IMR-90 (cell line): ENCODE measurements at regions not wholly inside any gene's neighbourhood (a gene's known extent, or its start where the extent isn't known, plus 50 kb on each side); places are given as distances from the start of the nearest gene placed in this dataset.
"Not testable (repeated sequence)": the region's sequence is repeated elsewhere in the genome, so short reads cannot be mapped to it uniquely, and the experiment has no call there.

Experiments
- ATAC-seq: fragments of 200-7000 bp; cut with Tn5 transposase; 2 replicates; pipeline ENCODE4 v1.9.1; 2020; ENCODE audit warnings: low read depth, mild to moderate bottlenecking, moderate library complexity
- BruUV-seq: library from RNA; stranded (reverse); fragments of 400-500 nt; replicated peaks from 2 replicates; lab custom pipeline; 2021; lab: Mats Ljungman, UMichigan
- CTCF ChIA-PET: fragments of 300-600 bp; formaldehyde crosslinking; extraction: SDS; loops from one replicate; lab custom pipeline; 2021; ENCODE audit warnings: antibody characterized with exemption; lab: Yijun Ruan, JAX
- POLR2A ChIA-PET: fragments of 300-600 bp; sonication (Branson Sonifier 250); formaldehyde crosslinking; loops from one replicate; lab custom pipeline; 2022; ENCODE audit warnings: antibody characterized with exemption; ENCODE audit not compliant: unreplicated experiment; lab: Charles Lee
- DNase-seq: peaks from one replicate; pipeline ENCODE4 v3.0.0; 2013
- H2AFZ ChIP-seq: replicated peaks from 2 replicates; pipeline ENCODE3; 2013; ENCODE audit warnings: low read length, mild to moderate bottlenecking; ENCODE audit not compliant: poor library complexity
- H2AK5ac ChIP-seq: 2 replicates; pipeline ENCODE4 v1.6.1; 2013; ENCODE audit warnings: low read depth, low read length, inconsistent platforms
- H2AK9ac ChIP-seq: replicated peaks from 2 replicates; pipeline ENCODE3; 2013; ENCODE audit warnings: mild to moderate bottlenecking, low read depth, low read length, moderate library complexity; ENCODE audit not compliant: poor library complexity
- H2BK120ac ChIP-seq: 2 replicates; pipeline ENCODE4 v1.6.1; 2013; ENCODE audit warnings: low read depth, low read length, inconsistent platforms
- H2BK15ac ChIP-seq: 3 replicates; pipeline ENCODE4 v1.6.1; 2013; ENCODE audit warnings: low read depth, low read length, inconsistent platforms
- H2BK20ac ChIP-seq: 2 replicates; pipeline ENCODE4 v1.6.1; 2013; ENCODE audit warnings: low read depth, mild to moderate bottlenecking, inconsistent platforms, low read length, moderate library complexity
- H2BK5ac ChIP-seq: 2 replicates; pipeline ENCODE4 v1.6.1; 2013; ENCODE audit warnings: mild to moderate bottlenecking, low read depth, low read length, inconsistent platforms; ENCODE audit not compliant: poor library complexity, severe bottlenecking
- H3K14ac ChIP-seq: replicated peaks from 2 replicates; pipeline ENCODE4 v1.6.1; 2013; ENCODE audit warnings: low read depth, low read length, inconsistent platforms
- H3K18ac ChIP-seq: 2 replicates; pipeline ENCODE4 v1.6.1; 2013; ENCODE audit warnings: low read depth, low read length, control low read depth
- H3K23ac ChIP-seq: 2 replicates; pipeline ENCODE4 v1.6.1; 2013; ENCODE audit warnings: low read depth, low read length, inconsistent platforms
- H3K27ac ChIP-seq: 2 replicates; pipeline ENCODE4 v1.5.1; 2013; ENCODE audit warnings: mild to moderate bottlenecking, control low read depth, low read length; ENCODE audit not compliant: insufficient read depth
- H3K27me3 ChIP-seq: 2 replicates; pipeline ENCODE4 v1.6.1; 2013; ENCODE audit warnings: low read length; ENCODE audit not compliant: control insufficient read depth, insufficient read depth
- H3K36me3 ChIP-seq: 2 replicates; pipeline ENCODE4 v1.6.1; 2013; ENCODE audit warnings: low read length, mixed read lengths; ENCODE audit not compliant: control insufficient read depth, insufficient read depth
- H3K4ac ChIP-seq: 2 replicates; pipeline ENCODE4 v1.6.1; 2013; ENCODE audit warnings: low read depth, low read length, inconsistent platforms
- H3K4me1 ChIP-seq: 2 replicates; pipeline ENCODE4 v1.6.1; 2013; ENCODE audit warnings: low read length, mixed read lengths; ENCODE audit not compliant: control insufficient read depth, insufficient read depth
- H3K4me2 ChIP-seq: 2 replicates; pipeline ENCODE4 v1.6.1; 2013; ENCODE audit warnings: low read depth, mild to moderate bottlenecking, control low read depth, low read length, moderate library complexity
- H3K4me3 ChIP-seq: 2 replicates; pipeline ENCODE4 v1.5.1; 2013; ENCODE audit warnings: low read depth, mild to moderate bottlenecking, control low read depth, low read length, moderate library complexity; ENCODE audit not compliant: insufficient read depth
- H3K56ac ChIP-seq: 2 replicates; pipeline ENCODE4 v1.6.1; 2013; ENCODE audit warnings: low read length, inconsistent platforms; ENCODE audit not compliant: insufficient read depth; ENCODE audit errors: extremely low read depth
- H3K79me1 ChIP-seq, 2 experiments: 2 replicates each; pipeline ENCODE4 v1.6.1; 2013; ENCODE audit warnings: low read length in 2 of 2, inconsistent platforms in 1 of 2, low read depth in 1 of 2
- H3K9ac ChIP-seq: 2 replicates; pipeline ENCODE4 v1.6.1; 2013; ENCODE audit warnings: low read depth, low read length, control low read depth
- H3K9me1 ChIP-seq: 2 replicates; pipeline ENCODE4 v1.6.1; 2013; ENCODE audit warnings: low read length, inconsistent platforms; ENCODE audit not compliant: insufficient read depth
- H3K9me3 ChIP-seq: 2 replicates; pipeline ENCODE4 v1.6.1; 2013; ENCODE audit warnings: low read length; ENCODE audit not compliant: control insufficient read depth, insufficient read depth
- H4K20me1 ChIP-seq: 2 replicates; pipeline ENCODE4 v1.6.1; 2013; ENCODE audit warnings: low read length, inconsistent platforms; ENCODE audit not compliant: insufficient read depth
- H4K5ac ChIP-seq: 2 replicates; pipeline ENCODE4 v1.6.1; 2013; ENCODE audit warnings: mild to moderate bottlenecking, low read depth, low read length, control low read depth
- H4K8ac ChIP-seq, 2 experiments: 2 replicates each; pipeline ENCODE4 v1.6.1; 2013; ENCODE audit warnings: low read depth in 2 of 2, low read length in 2 of 2, control low read depth in 1 of 2, inconsistent platforms in 1 of 2
- H4K91ac ChIP-seq: 2 replicates; pipeline ENCODE4 v1.6.1; 2013; ENCODE audit warnings: low read depth, low read length, inconsistent platforms; ENCODE audit not compliant: insufficient read depth
- WGBS, 2 experiments: methylation state at CpG; one replicate each; pipeline versions ENCODE4 v1.1.5 to v1.1.7; 2013; ENCODE audit warnings: missing lambda C conversion rate in 2 of 2; ENCODE audit not compliant: insufficient read length in 1 of 2; ENCODE audit errors: extremely low coverage in 2 of 2; 5-methylcytosine and 5-hydroxymethylcytosine counted together
- dilution Hi-C: fragments of 300-500 bp; cut with HindIII; formaldehyde crosslinking; loops from one replicate; pipeline ENCODE4 v1.14.3; 2018; ENCODE audit warnings: low sequenced_read_pairs; ENCODE audit not compliant: unreplicated experiment
- in situ Hi-C: fragments of 300-500 bp; cut with MboI; formaldehyde crosslinking; loops from 3 replicates; pipeline ENCODE4 v1.14.3; 2019; ENCODE audit warnings: low sequenced_read_pairs, inconsistent platforms, mixed read lengths
- intact Hi-C: fragments of 100-400 bp; cut with micrococcal nuclease; formaldehyde crosslinking; loops from 2 replicates; pipeline ENCODE4 v1.10.0; 2022

GRCh38 chr2:242045596-242046144 is 176.1 kb downstream of the RTP5 start:
- H2AFZ ChIP-seq, DNase-seq, H4K20me1 ChIP-seq, intact Hi-C loops, H2BK15ac ChIP-seq, BruUV-seq, H4K8ac ChIP-seq, H3K14ac ChIP-seq, H2BK20ac ChIP-seq, H3K36me3 ChIP-seq, H2AK5ac ChIP-seq, in situ Hi-C loops, H3K9ac ChIP-seq, H3K27ac ChIP-seq, CTCF ChIA-PET, H3K4me2 ChIP-seq, H2BK5ac ChIP-seq, H3K79me1 ChIP-seq, ATAC-seq, H3K9me3 ChIP-seq, H3K4ac ChIP-seq, H3K4me3 ChIP-seq, H2AK9ac ChIP-seq, H4K91ac ChIP-seq, H3K56ac ChIP-seq, H3K23ac ChIP-seq, H2BK120ac ChIP-seq, H3K18ac ChIP-seq, H4K5ac ChIP-seq, H3K4me1 ChIP-seq, dilution Hi-C loops, H3K9me1 ChIP-seq, POLR2A ChIA-PET: not testable (repeated sequence)
- 95% methylated on average over 4 of the region's 25 CpGs; no CpG with 5 or more reads in 1 of the 2 experiments for WGBS, 2 experiments
- H3K27me3 ChIP-seq = peaks cover 47% of the 10 kb centered on the region
